Esophagus (tissue), 2 donors: ENCODE measurements at regions not wholly inside any gene's neighbourhood (a gene's known extent, or its start where the extent isn't known, plus 50 kb on each side); places are given as distances from the start of the nearest gene placed in this dataset.

Source experiments
- H3K27ac ChIP-seq, 2 donors: one replicate each; pipeline ENCODE4 v1.5.1; 2013; ENCODE audit warnings: low read depth in 2 of 2, mild to moderate bottlenecking in 2 of 2, inconsistent platforms in 1 of 2, low read length in 1 of 2, moderate library complexity in 1 of 2
- H3K27me3 ChIP-seq, 2 donors: one replicate each; pipeline ENCODE4 v1.6.1; 2013; ENCODE audit warnings: low read length in 2 of 2, control low read depth in 1 of 2, mild to moderate bottlenecking in 1 of 2; ENCODE audit not compliant: insufficient read depth in 2 of 2, control insufficient read depth in 1 of 2
- H3K36me3 ChIP-seq, 2 donors: one replicate each; pipeline ENCODE4 v1.6.1; 2013; ENCODE audit warnings: low read length in 1 of 2; ENCODE audit not compliant: control insufficient read depth in 2 of 2, insufficient read depth in 2 of 2
- H3K4me1 ChIP-seq, 2 donors: one replicate each; pipeline ENCODE4 v1.6.1; 2013; ENCODE audit warnings: low read length in 1 of 2; ENCODE audit not compliant: control insufficient read depth in 2 of 2, insufficient read depth in 2 of 2
- H3K4me3 ChIP-seq, 2 donors: one replicate each; pipeline ENCODE4 v1.5.1; 2013; ENCODE audit warnings: low read length in 2 of 2, mild to moderate bottlenecking in 2 of 2, low read depth in 1 of 2, moderate library complexity in 1 of 2
- H3K9me3 ChIP-seq, 2 donors: one replicate each; pipeline ENCODE4 v1.6.1; 2013; ENCODE audit warnings: mild to moderate bottlenecking in 2 of 2, low read depth in 1 of 2, low read length in 1 of 2, moderate library complexity in 1 of 2; ENCODE audit not compliant: control insufficient read depth in 2 of 2, insufficient read depth in 1 of 2
- WGBS, 2 donors: extraction: QIAGEN DNeasy Blood & Tissue Kit; methylation state at CpG; one replicate each; pipeline ENCODE4 v1.1.7; 2013; 5-methylcytosine and 5-hydroxymethylcytosine counted together
- donor health status: healthy with polysubstance abuse.
- donor health status: Bipolar disorder and iron deficiency.

DNA sequence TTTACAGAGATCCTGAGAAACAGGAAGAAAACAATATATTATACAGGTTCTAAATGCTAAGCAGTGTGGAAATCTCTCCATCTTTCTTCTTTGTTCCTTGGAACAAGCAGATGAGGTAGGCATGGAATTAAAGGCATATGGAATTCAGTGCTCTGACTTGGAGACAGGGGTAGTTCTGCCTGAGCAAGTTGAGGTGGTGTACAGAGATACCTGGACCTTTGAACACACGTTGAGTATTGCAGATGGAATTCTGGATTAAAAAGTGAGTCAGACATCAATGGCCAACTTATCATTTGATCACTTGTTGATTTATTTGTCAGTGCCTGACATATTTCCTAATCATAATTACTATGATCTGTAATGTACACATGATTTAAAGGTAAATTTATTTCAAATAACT is 293.9 kb upstream of the IRX4 start:
- WGBS, 2 donors: 22 to 36% methylated on average over 1 of the region's 1 CpG

GRCh38 chr5:2175842-2176404 is 293.2 kb upstream of the IRX4 start:
- Histone ChIP-seq H3K9me3 (peaks cover 0 to 3% of the 10 kb centered on the region in 2 donors), H3K36me3 (no peaks in the 10 kb centered on the region), H3K4me1 (no peaks in the 10 kb centered on the region), H3K4me3 (no peak overlapping the region), H3K27me3 (no peaks in the 10 kb centered on the region), H3K27ac (no peak overlapping the region)
- WGBS, 2 donors: 86 to 89% methylated on average over 26 to 29 of the region's 29 CpGs

More for the DNA sequence above, 293.9 kb upstream of the IRX4 start:
- H3K36me3 ChIP-seq: no peaks in the 10 kb centered on the region
- H3K4me1 ChIP-seq: no peaks in the 10 kb centered on the region
- no peak overlapping the region for H3K4me3 ChIP-seq
- no peaks in the 10 kb centered on the region for H3K27me3 ChIP-seq
- H3K27ac ChIP-seq: no peak overlapping the region
- H3K9me3 ChIP-seq: peaks cover 0 to 3% of the 10 kb centered on the region in 2 donors

DNA sequence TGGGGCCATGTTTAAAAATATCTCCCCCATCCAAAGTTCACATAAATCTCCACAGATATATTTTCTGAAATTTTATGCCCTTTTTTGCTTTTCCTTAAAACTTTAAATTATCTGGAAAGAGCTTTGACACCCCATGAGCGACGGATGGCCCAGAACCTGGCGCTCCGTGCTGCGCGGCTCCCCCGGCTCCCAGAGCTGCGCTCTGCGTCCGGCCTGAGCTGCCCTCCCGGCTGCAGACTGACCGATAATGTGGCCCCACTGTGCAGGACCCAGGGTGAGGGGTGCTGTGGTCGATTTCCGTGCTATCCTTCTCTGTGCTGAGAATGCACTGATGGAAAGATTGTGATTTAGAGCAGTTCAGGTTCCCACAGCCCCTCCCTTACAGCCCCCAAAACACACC is 292.3 kb upstream of the IRX4 start:
- no peaks in the 10 kb centered on the region for H3K4me1 ChIP-seq
- no peaks in the 10 kb centered on the region for H3K27me3 ChIP-seq
- H3K4me3 ChIP-seq: no peak overlapping the region
- peaks cover 0 to 3% of the 10 kb centered on the region in 2 donors for H3K9me3 ChIP-seq
- 85 to 89% methylated on average over 14 of the region's 14 CpGs for WGBS, 2 donors
- H3K36me3 ChIP-seq: no peaks in the 10 kb centered on the region
- no peak overlapping the region for H3K27ac ChIP-seq

DNA sequence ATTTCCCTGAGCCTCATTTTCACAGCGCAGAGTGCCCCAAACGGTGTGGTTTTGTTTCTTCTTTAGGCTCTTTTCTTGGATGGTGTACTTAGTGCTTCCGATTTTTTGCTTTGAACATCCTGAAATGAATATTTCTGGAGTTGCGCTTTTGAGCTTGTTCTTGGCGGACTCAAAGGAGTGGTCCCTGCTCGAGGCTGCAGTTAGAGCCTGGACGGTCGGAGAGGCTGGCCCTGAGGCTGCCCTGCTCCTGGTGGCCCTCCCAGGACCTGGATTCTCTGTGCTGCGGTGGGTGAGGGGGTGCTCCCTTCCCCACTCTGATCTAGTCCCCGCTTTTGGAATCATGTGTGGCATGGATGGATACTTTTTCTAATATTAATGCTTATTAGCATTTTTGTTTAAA is 291.8 kb upstream of the IRX4 start:
- no peaks in the 10 kb centered on the region for H3K36me3 ChIP-seq
- H3K4me3 ChIP-seq: no peak overlapping the region
- H3K9me3 ChIP-seq: peaks cover 0 to 3% of the 10 kb centered on the region in 2 donors
- H3K27me3 ChIP-seq: no peaks in the 10 kb centered on the region
- WGBS, 2 donors: 83 to 88% methylated on average over 10 of the region's 10 CpGs
- no peaks in the 10 kb centered on the region for H3K4me1 ChIP-seq
- no peak overlapping the region for H3K27ac ChIP-seq

- Histone ChIP-seq H3K9me3 (peaks cover 0 to 3% of the 10 kb centered on the region in 2 donors), H3K4me1 (no peaks in the 10 kb centered on the region), H3K4me3 (no peak overlapping the region), H3K36me3 (no peaks in the 10 kb centered on the region), H3K27me3 (no peaks in the 10 kb centered on the region), H3K27ac (no peak overlapping the region)
- WGBS, 2 donors: 42 to 53% methylated on average over 11 of the region's 11 CpGs
Measured at GRCh38 chr5:2173151-2173834, 290.6 kb upstream of the IRX4 start.

GRCh38 chr5:2172471-2172870 is 289.7 kb upstream of the IRX4 start:
- H3K27ac ChIP-seq: no peak overlapping the region
- no peaks in the 10 kb centered on the region for H3K4me1 ChIP-seq
- H3K36me3 ChIP-seq: no peaks in the 10 kb centered on the region
- WGBS, 2 donors: 65 to 71% methylated on average over 5 of the region's 5 CpGs
- no peaks in the 10 kb centered on the region for H3K27me3 ChIP-seq
- H3K9me3 ChIP-seq: peaks cover 0 to 3% of the 10 kb centered on the region in 2 donors
- no peak overlapping the region for H3K4me3 ChIP-seq

GRCh38 chr5:2170761-2171160 is 288.0 kb upstream of the IRX4 start:
- no peak overlapping the region for H3K4me3 ChIP-seq
- no peaks in the 10 kb centered on the region for H3K36me3 ChIP-seq
- H3K9me3 ChIP-seq: no peaks in the 10 kb centered on the region
- no peaks in the 10 kb centered on the region for H3K27me3 ChIP-seq
- no peaks in the 10 kb centered on the region for H3K4me1 ChIP-seq
- H3K27ac ChIP-seq: no peak overlapping the region
- WGBS, 2 donors: 42 to 46% methylated on average over 7 of the region's 7 CpGs

- Histone ChIP-seq H3K9me3 (no peaks in the 10 kb centered on the region), H3K4me1 (no peaks in the 10 kb centered on the region), H3K36me3 (no peaks in the 10 kb centered on the region), H3K27me3 (no peaks in the 10 kb centered on the region), H3K27ac (no peak overlapping the region), H3K4me3 (no peak overlapping the region)
- WGBS, 2 donors: 58 to 68% methylated on average over 47 of the region's 47 CpGs
Measured at GRCh38 chr5:2169850-2170760, 287.4 kb upstream of the IRX4 start.

GRCh38 chr5:2169430-2169808 is 286.7 kb upstream of the IRX4 start:
- no peaks in the 10 kb centered on the region for H3K36me3 ChIP-seq
- H3K4me1 ChIP-seq: no peaks in the 10 kb centered on the region
- 70 to 77% methylated on average over 10 of the region's 10 CpGs for WGBS, 2 donors
- no peak overlapping the region for H3K4me3 ChIP-seq
- H3K9me3 ChIP-seq: no peaks in the 10 kb centered on the region
- H3K27me3 ChIP-seq: no peaks in the 10 kb centered on the region
- H3K27ac ChIP-seq: no peak overlapping the region
